GDM1 (cell line): ENCODE measurements at regions not wholly inside any gene's neighbourhood (a gene's known extent, or its start where the extent isn't known, plus 50 kb on each side); places are given as distances from the start of the nearest gene placed in this dataset.
A peak's percentile ranks its signal among the peaks of the same experiment; 100 is the strongest.

Experiments used
- DNase-seq: peaks from one replicate; lab custom pipeline; 2025; lab: John Stamatoyannopoulos, UW

- DNase-seq: no peak
Measured at GRCh38 chr14:22452330-22452729, 136.7 kb downstream of the DAD1 start.

- DNase-seq: no peak
Measured at GRCh38 chr14:22450266-22450665, 138.8 kb downstream of the DAD1 start.

GRCh38 chr14:22449600-22449905, 139.5 kb downstream of the DAD1 start:
- no peak for DNase-seq

- DNase-seq: no peak
Measured at GRCh38 chr14:22448905-22449599, 140.0 kb downstream of the DAD1 start.

GRCh38 chr14:22448035-22448904, 140.8 kb downstream of the DAD1 start:
- peak; percentile 34 for DNase-seq

GRCh38 chr14:22438742-22439141, 150.3 kb downstream of the DAD1 start:
- DNase-seq: peak; percentile 29

- DNase-seq: no peak
Measured at GRCh38 chr14:22434901-22435550, 154.0 kb downstream of the DAD1 start.

GRCh38 chr14:22434030-22434429, 155.0 kb downstream of the DAD1 start:
- DNase-seq: no peak

- no peak for DNase-seq
Measured at GRCh38 chr14:22433069-22433468, 156.0 kb downstream of the DAD1 start.

- DNase-seq: peak; percentile 77
Measured at GRCh38 chr14:22432348-22432976, 156.6 kb downstream of the DAD1 start.

- DNase-seq: no peak
Measured at GRCh38 chr14:22429546-22430294, 159.3 kb downstream of the DAD1 start.

- no peak for DNase-seq
Measured at GRCh38 chr14:22428700-22429291, 160.2 kb downstream of the DAD1 start.

- DNase-seq: peak; percentile 29
Measured at GRCh38 chr14:22427771-22428231, 161.2 kb downstream of the DAD1 start.

GRCh38 chr14:22426711-22427110, 162.3 kb downstream of the DAD1 start:
- DNase-seq: no peak

- DNase-seq: no peak
Measured at GRCh38 chr14:22423958-22424357, 165.1 kb downstream of the DAD1 start.

GRCh38 chr14:22422238-22422637, 166.8 kb downstream of the DAD1 start:
- no peak for DNase-seq

GRCh38 chr14:22420598-22421186, 168.3 kb downstream of the DAD1 start:
- DNase-seq: no peak

GRCh38 chr14:22419620-22420019, 169.4 kb downstream of the DAD1 start:
- no peak for DNase-seq

- peak; percentile 22 for DNase-seq
Measured at GRCh38 chr14:22418631-22419030, 170.4 kb downstream of the DAD1 start.

- DNase-seq: no peak
Measured at GRCh38 chr14:22417914-22418313, 171.1 kb downstream of the DAD1 start.

- DNase-seq: no peak
Measured at GRCh38 chr14:22416193-22416592, 172.8 kb downstream of the DAD1 start.
